GM18873 (cell line): ENCODE measurements at regions not wholly inside any gene's neighbourhood (a gene's known extent, or its start where the extent isn't known, plus 50 kb on each side); places are given as distances from the start of the nearest gene placed in this dataset.
"Not testable (repeated sequence)": the region's sequence is repeated elsewhere in the genome, so short reads cannot be mapped to it uniquely, and the experiment has no call there.

Experiments
- ATAC-seq: cut with Tn5 transposase; IDR thresholded peaks from one replicate; pipeline ENCODE4 v1.9.1; 2021; ENCODE audit warnings: mild to moderate bottlenecking, moderate library complexity, moderate number of reproducible peaks; ENCODE audit not compliant: unreplicated experiment, low FRiP score

- no peak for ATAC-seq
Observed at GRCh38 chr6:90898763-90899162, 311.9 kb upstream of the MAP3K7 start.

- ATAC-seq: no peak
Observed at GRCh38 chr6:90896075-90896547, 309.2 kb upstream of the MAP3K7 start.

- ATAC-seq: no peak
Observed at GRCh38 chr6:90895299-90896074, 308.6 kb upstream of the MAP3K7 start.

- ATAC-seq: no peak
Observed at GRCh38 chr6:90894285-90895130, 307.6 kb upstream of the MAP3K7 start.

- no peak for ATAC-seq
Observed at GRCh38 chr6:90893400-90893799, 306.5 kb upstream of the MAP3K7 start.

GRCh38 chr6:90892271-90892670, 305.4 kb upstream of the MAP3K7 start:
- no peak for ATAC-seq

- ATAC-seq: no peak
Observed at GRCh38 chr6:90891355-90891754, 304.5 kb upstream of the MAP3K7 start.

GRCh38 chr6:90890683-90891330, 303.9 kb upstream of the MAP3K7 start:
- no peak for ATAC-seq

- no peak for ATAC-seq
Observed at GRCh38 chr6:90887764-90888163, 300.9 kb upstream of the MAP3K7 start.

GRCh38 chr6:90885611-90886056, 298.8 kb upstream of the MAP3K7 start:
- no peak for ATAC-seq

GRCh38 chr6:90885137-90885536, 298.3 kb upstream of the MAP3K7 start:
- not testable (repeated sequence) for ATAC-seq

- no peak for ATAC-seq
Observed at GRCh38 chr6:90877616-90878015, 290.7 kb upstream of the MAP3K7 start.

- ATAC-seq: no peak
Observed at GRCh38 chr6:90874931-90875330, 288.1 kb upstream of the MAP3K7 start.

- ATAC-seq: no peak
Observed at GRCh38 chr6:90872981-90873380, 286.1 kb upstream of the MAP3K7 start.

- ATAC-seq: no peak
Observed at GRCh38 chr6:90870561-90870960, 283.7 kb upstream of the MAP3K7 start.

GRCh38 chr6:90868656-90869055, 281.8 kb upstream of the MAP3K7 start:
- ATAC-seq: no peak

- no peak for ATAC-seq
Observed at GRCh38 chr6:90868256-90868655, 281.4 kb upstream of the MAP3K7 start.

- no peak for ATAC-seq
Observed at GRCh38 chr6:90865513-90865912, 278.6 kb upstream of the MAP3K7 start.

- no peak for ATAC-seq
Observed at GRCh38 chr6:90863043-90863442, 276.2 kb upstream of the MAP3K7 start.

GRCh38 chr6:90860822-90861601, 274.1 kb upstream of the MAP3K7 start:
- no peak for ATAC-seq
